ENCODE measurements at regions not wholly inside any gene's neighbourhood (a gene's known extent, or its start where the extent isn't known, plus 50 kb on each side); places are given as distances from the start of the nearest gene placed in this dataset.

DNA sequence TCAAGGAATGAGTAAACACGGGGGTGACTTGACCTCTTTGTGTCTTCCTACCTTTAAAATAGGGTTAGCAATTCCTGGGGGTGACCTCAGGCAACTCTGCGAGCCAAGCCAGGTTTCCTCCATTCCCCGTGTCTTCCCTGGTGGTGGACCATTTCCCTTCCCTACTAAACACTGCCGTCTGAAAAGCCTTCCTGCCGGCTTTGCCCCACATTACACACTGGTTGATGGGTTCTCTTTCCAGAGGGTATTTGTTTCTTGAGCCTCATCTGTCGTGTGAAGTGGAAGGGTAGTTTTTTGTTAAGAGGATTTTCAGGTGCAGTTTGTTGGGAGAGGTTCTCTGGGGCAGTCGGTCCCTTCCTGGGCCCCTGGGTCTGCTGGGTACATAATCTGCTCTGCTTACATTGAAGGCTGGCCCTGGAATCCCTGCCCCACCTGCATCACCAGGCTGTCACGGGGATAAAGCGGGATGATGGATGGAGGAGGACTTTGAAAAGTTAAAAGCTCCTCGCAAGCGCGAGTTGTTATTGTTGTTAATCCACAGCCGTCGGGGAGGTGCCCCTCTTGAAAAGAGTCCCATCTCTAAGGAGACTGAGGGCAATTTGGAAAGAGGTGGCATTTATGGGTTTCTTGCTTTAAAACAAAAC is 175.4 kb upstream of the SPRED2 start:
- TF ChIP-seq, protein P1, sequence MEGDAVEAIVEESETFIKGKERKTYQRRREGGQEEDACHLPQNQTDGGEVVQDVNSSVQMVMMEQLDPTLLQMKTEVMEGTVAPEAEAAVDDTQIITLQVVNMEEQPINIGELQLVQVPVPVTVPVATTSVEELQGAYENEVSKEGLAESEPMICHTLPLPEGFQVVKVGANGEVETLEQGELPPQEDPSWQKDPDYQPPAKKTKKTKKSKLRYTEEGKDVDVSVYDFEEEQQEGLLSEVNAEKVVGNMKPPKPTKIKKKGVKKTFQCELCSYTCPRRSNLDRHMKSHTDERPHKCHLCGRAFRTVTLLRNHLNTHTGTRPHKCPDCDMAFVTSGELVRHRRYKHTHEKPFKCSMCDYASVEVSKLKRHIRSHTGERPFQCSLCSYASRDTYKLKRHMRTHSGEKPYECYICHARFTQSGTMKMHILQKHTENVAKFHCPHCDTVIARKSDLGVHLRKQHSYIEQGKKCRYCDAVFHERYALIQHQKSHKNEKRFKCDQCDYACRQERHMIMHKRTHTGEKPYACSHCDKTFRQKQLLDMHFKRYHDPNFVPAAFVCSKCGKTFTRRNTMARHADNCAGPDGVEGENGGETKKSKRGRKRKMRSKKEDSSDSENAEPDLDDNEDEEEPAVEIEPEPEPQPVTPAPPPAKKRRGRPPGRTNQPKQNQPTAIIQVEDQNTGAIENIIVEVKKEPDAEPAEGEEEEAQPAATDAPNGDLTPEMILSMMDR (IDR thresholded peaks at IDR 0.05; ENCODE audit: insufficient read depth, low read depth, low read length), result no peak
- TF ChIP-seq EZH2 (IDR thresholded peaks at IDR 0.05; ENCODE audit: insufficient read depth, low read length), result no peak
